Endothelial cell of umbilical vein (primary cell): ENCODE measurements at regions not wholly inside any gene's neighbourhood (a gene's known extent, or its start where the extent isn't known, plus 50 kb on each side); places are given as distances from the start of the nearest gene placed in this dataset.

Experiments used
- BruUV-seq: library from RNA; stranded (reverse); fragments of 400-500 nt; replicated peaks from 2 replicates; lab custom pipeline; 2021; lab: Mats Ljungman, UMichigan
- CTCF ChIA-PET: fragments of 300-600, 350-600 bp; sonication (Branson Sonifier 250); formaldehyde crosslinking; loops from one replicate; lab custom pipeline; 2021; ENCODE audit warnings: antibody characterized with exemption, inconsistent platforms; lab: Charles Lee
- POLR2A ChIA-PET: fragments of 300-600, 350-600 bp; sonication (Branson Sonifier 250); formaldehyde crosslinking; loops from one replicate; lab custom pipeline; 2021; ENCODE audit warnings: antibody characterized with exemption, inconsistent platforms; lab: Charles Lee
- DNase-seq: peaks from one replicate; pipeline ENCODE4 v3.0.0-alpha.2; 2011; ENCODE audit warnings: low read depth, low spot score
- FAIRE-seq: peaks from 2 replicates; lab custom pipeline; 2011; peaks lifted over from hg19 to GRCh38; lab: Jason Lieb, UNC
- H2AFZ ChIP-seq: 2 replicates; pipeline ENCODE4 v1.6.0; 2012; ENCODE audit warnings: low read depth, low read length, control low read depth, inconsistent platforms
- H3K27ac ChIP-seq: 2 replicates; pipeline ENCODE4 v1.5.1; 2011; ENCODE audit warnings: low read depth, mild to moderate bottlenecking, control low read depth, low read length, moderate library complexity; ENCODE audit not compliant: insufficient read depth
- H3K27me3 ChIP-seq, 2 experiments: 2 replicates each; pipeline versions ENCODE4 v1.6.0 to v1.6.1; 2011; ENCODE audit warnings: low read length in 2 of 2, mixed read lengths in 1 of 2; ENCODE audit not compliant: control insufficient read depth in 2 of 2, insufficient read depth in 2 of 2
- H3K36me3 ChIP-seq, 2 experiments: 2 replicates in 1 of 2; 3 replicates in 1 of 2; pipeline ENCODE4 v1.5.1; 2011; ENCODE audit warnings: low read length in 2 of 2, mild to moderate bottlenecking in 1 of 2, moderate library complexity in 1 of 2; ENCODE audit not compliant: control insufficient read depth in 2 of 2, insufficient read depth in 2 of 2; ENCODE audit errors: extremely low read depth in 1 of 2
- H3K4me1 ChIP-seq: 3 replicates; pipeline ENCODE4 v1.5.1; 2011; ENCODE audit warnings: mild to moderate bottlenecking, low read length; ENCODE audit not compliant: control insufficient read depth, insufficient read depth; ENCODE audit errors: extremely low read depth
- H3K4me2 ChIP-seq: 2 replicates; pipeline ENCODE4 v1.6.1; 2011; ENCODE audit warnings: low read length, control low read depth, mixed read lengths; ENCODE audit not compliant: insufficient read depth
- H3K4me3 ChIP-seq, 3 experiments: fragments of 200-600 bp in 1 of 3; sonication (generic), shearing (Covaris generic) in 1 of 3; replicated peaks in 1 of 3; 2 replicates each; pipeline ENCODE4 v1.5.1; 2011 to 2016; ENCODE audit warnings: control low read depth in 3 of 3, low read length in 3 of 3, mild to moderate bottlenecking in 2 of 3, inconsistent platforms in 1 of 3, low read depth in 1 of 3, moderate library complexity in 1 of 3; ENCODE audit not compliant: insufficient read depth in 1 of 3
- H3K79me2 ChIP-seq: 2 replicates; pipeline ENCODE4 v1.6.0; 2012; ENCODE audit warnings: low read length, inconsistent platforms; ENCODE audit not compliant: control insufficient read depth, insufficient read depth
- H3K9ac ChIP-seq: replicated peaks from 2 replicates; pipeline ENCODE3; 2011; ENCODE audit warnings: low read length, control low read depth; ENCODE audit not compliant: insufficient read depth; ENCODE audit errors: extremely low read depth
- H3K9me1 ChIP-seq: replicated peaks from 3 replicates; pipeline ENCODE4 v1.6.0; 2011; ENCODE audit warnings: mild to moderate bottlenecking, low read length; ENCODE audit not compliant: control insufficient read depth, insufficient read depth; ENCODE audit errors: extremely low read depth
- H3K9me3 ChIP-seq: replicated peaks from 2 replicates; pipeline ENCODE4 v1.5.1; 2012; ENCODE audit warnings: low read length, inconsistent platforms; ENCODE audit not compliant: control insufficient read depth, insufficient read depth
- H4K20me1 ChIP-seq: replicated peaks from 2 replicates; pipeline ENCODE3; 2011; ENCODE audit warnings: mild to moderate bottlenecking, low read length; ENCODE audit not compliant: control insufficient read depth, insufficient read depth; ENCODE audit errors: extremely low read depth
- CTCF ChIP-seq, 2 donors: IDR thresholded peaks; 1 replicate in 1 of 2; 2 replicates in 1 of 2; pipeline ENCODE4 v1.5.1; 2011; ENCODE audit warnings: low read length in 2 of 2, mild to moderate bottlenecking in 2 of 2, moderate library complexity in 2 of 2, control low read depth in 1 of 2, inconsistent platforms in 1 of 2, low read depth in 1 of 2; ENCODE audit not compliant: insufficient read depth in 1 of 2; ENCODE audit errors: extremely low read depth in 1 of 2
- EZH2 ChIP-seq: IDR thresholded peaks from 2 replicates; pipeline ENCODE4 v1.6.1; 2012; ENCODE audit warnings: borderline replicate concordance, low read depth, mild to moderate bottlenecking, moderate library complexity, low read length, inconsistent platforms; ENCODE audit not compliant: severe bottlenecking
- FOS ChIP-seq: IDR thresholded peaks from 2 replicates; pipeline ENCODE4 v1.6.1; 2011; ENCODE audit warnings: mild to moderate bottlenecking, low read length, moderate library complexity, borderline replicate concordance; ENCODE audit not compliant: insufficient read depth
- GATA2 ChIP-seq: IDR thresholded peaks from 2 replicates; pipeline ENCODE4 v1.7.0; 2011; ENCODE audit warnings: low read depth, mild to moderate bottlenecking, moderate library complexity, mixed read lengths, low read length; ENCODE audit not compliant: insufficient read length, insufficient read depth
- JUN ChIP-seq: IDR thresholded peaks from 2 replicates; pipeline ENCODE4 v1.6.1; 2011; ENCODE audit warnings: borderline replicate concordance, low read depth; ENCODE audit not compliant: insufficient read length, insufficient read depth
- MAX ChIP-seq: IDR thresholded peaks from 2 replicates; pipeline ENCODE4 v1.6.1; 2011; ENCODE audit not compliant: insufficient read depth, insufficient read length
- MYC ChIP-seq: IDR thresholded peaks from one replicate; pipeline ENCODE4 v1.6.1; 2011; ENCODE audit warnings: mild to moderate bottlenecking, low read depth, low read length
- POLR2A ChIP-seq: IDR thresholded peaks from 2 replicates; pipeline ENCODE4 v1.6.1; 2012; ENCODE audit warnings: low read depth, mild to moderate bottlenecking, control low read depth, low read length
- POLR2AphosphoS5 ChIP-seq: IDR thresholded peaks from 2 replicates; pipeline ENCODE4 v1.6.1; 2012; ENCODE audit warnings: low read depth, mild to moderate bottlenecking, control low read depth, low read length, moderate library complexity; ENCODE audit not compliant: insufficient read depth
- dilution Hi-C: fragments of 300-500 bp; cut with MboI; formaldehyde crosslinking; loops from one replicate; pipeline ENCODE4 v1.15.0; 2019; ENCODE audit warnings: low sequenced_read_pairs; ENCODE audit not compliant: extremely low pct_ligation_motif_present
- intact Hi-C: fragments of 100-400 bp; cut with micrococcal nuclease; formaldehyde crosslinking; loops from one replicate; pipeline ENCODE4 v1.10.0; 2022

- no peak overlapping the region for H3K4me3 ChIP-seq
- FAIRE-seq (no peak), DNase-seq (no peak)
- no peaks in the 10 kb centered on the region for H4K20me1 ChIP-seq
- TF ChIP-seq POLR2A (no peak), MYC (no peak), CTCF (IDR thresholded peaks at IDR 0.05; ENCODE audit: extremely low read depth in 1 of 2, insufficient read depth in 1 of 2, low read depth in 1 of 2, low read length in 2 of 2) (no peak), FOS (no peak), EZH2 (no peak), GATA2 (no peak), POLR2AphosphoS5 (no peak), JUN (no peak), MAX (no peak)
- ChIA-PET POLR2A (no interaction called here), CTCF (no interaction called here)
- no peak overlapping the region for H3K27ac ChIP-seq
- H3K9me1 ChIP-seq: no peaks in the 10 kb centered on the region
- intact Hi-C loops (no loop called here), dilution Hi-C loops (no loop called here)
- no peak overlapping the region for H3K4me2 ChIP-seq
- H3K79me2 ChIP-seq: no peaks in the 10 kb centered on the region
- no peaks in the 10 kb centered on the region for H3K27me3 ChIP-seq
- no peak overlapping the region for H3K9ac ChIP-seq
- H3K9me3 ChIP-seq: no peaks in the 10 kb centered on the region
- BruUV-seq: no TSS peak
- no peaks in the 10 kb centered on the region for H3K4me1 ChIP-seq
- no peak overlapping the region for H2AFZ ChIP-seq
- no peaks in the 10 kb centered on the region for H3K36me3 ChIP-seq
Measured at GRCh38 chr2:52563151-52563550, 1204.5 kb upstream of the CHAC2 start.
